IMR-90 (cell line): ENCODE measurements at regions not wholly inside any gene's neighbourhood (a gene's known extent, or its start where the extent isn't known, plus 50 kb on each side); places are given as distances from the start of the nearest gene placed in this dataset.
A peak's percentile ranks its signal among the peaks of the same experiment; 100 is the strongest.

Source experiments
- ATAC-seq: fragments of 200-7000 bp; cut with Tn5 transposase; 2 replicates; pipeline ENCODE4 v1.9.1; 2020; ENCODE audit warnings: low read depth, mild to moderate bottlenecking, moderate library complexity
- BruUV-seq: library from RNA; stranded (reverse); fragments of 400-500 nt; replicated peaks from 2 replicates; lab custom pipeline; 2021; lab: Mats Ljungman, UMichigan
- CTCF ChIA-PET: fragments of 300-600 bp; formaldehyde crosslinking; extraction: SDS; loops from one replicate; lab custom pipeline; 2021; ENCODE audit warnings: antibody characterized with exemption; lab: Yijun Ruan, JAX
- POLR2A ChIA-PET: fragments of 300-600 bp; sonication (Branson Sonifier 250); formaldehyde crosslinking; loops from one replicate; lab custom pipeline; 2022; ENCODE audit warnings: antibody characterized with exemption; ENCODE audit not compliant: unreplicated experiment; lab: Charles Lee
- DNase-seq: peaks from one replicate; pipeline ENCODE4 v3.0.0; 2013
- H2AFZ ChIP-seq: replicated peaks from 2 replicates; pipeline ENCODE3; 2013; ENCODE audit warnings: low read length, mild to moderate bottlenecking; ENCODE audit not compliant: poor library complexity
- H2AK5ac ChIP-seq: 2 replicates; pipeline ENCODE4 v1.6.1; 2013; ENCODE audit warnings: low read depth, low read length, inconsistent platforms
- H2AK9ac ChIP-seq: replicated peaks from 2 replicates; pipeline ENCODE3; 2013; ENCODE audit warnings: mild to moderate bottlenecking, low read depth, low read length, moderate library complexity; ENCODE audit not compliant: poor library complexity
- H2BK120ac ChIP-seq: 2 replicates; pipeline ENCODE4 v1.6.1; 2013; ENCODE audit warnings: low read depth, low read length, inconsistent platforms
- H2BK15ac ChIP-seq: 3 replicates; pipeline ENCODE4 v1.6.1; 2013; ENCODE audit warnings: low read depth, low read length, inconsistent platforms
- H2BK20ac ChIP-seq: 2 replicates; pipeline ENCODE4 v1.6.1; 2013; ENCODE audit warnings: low read depth, mild to moderate bottlenecking, inconsistent platforms, low read length, moderate library complexity
- H2BK5ac ChIP-seq: 2 replicates; pipeline ENCODE4 v1.6.1; 2013; ENCODE audit warnings: mild to moderate bottlenecking, low read depth, low read length, inconsistent platforms; ENCODE audit not compliant: poor library complexity, severe bottlenecking
- H3K14ac ChIP-seq: replicated peaks from 2 replicates; pipeline ENCODE4 v1.6.1; 2013; ENCODE audit warnings: low read depth, low read length, inconsistent platforms
- H3K18ac ChIP-seq: 2 replicates; pipeline ENCODE4 v1.6.1; 2013; ENCODE audit warnings: low read depth, low read length, control low read depth
- H3K23ac ChIP-seq: 2 replicates; pipeline ENCODE4 v1.6.1; 2013; ENCODE audit warnings: low read depth, low read length, inconsistent platforms
- H3K27ac ChIP-seq: 2 replicates; pipeline ENCODE4 v1.5.1; 2013; ENCODE audit warnings: mild to moderate bottlenecking, control low read depth, low read length; ENCODE audit not compliant: insufficient read depth
- H3K27me3 ChIP-seq: 2 replicates; pipeline ENCODE4 v1.6.1; 2013; ENCODE audit warnings: low read length; ENCODE audit not compliant: control insufficient read depth, insufficient read depth
- H3K36me3 ChIP-seq: 2 replicates; pipeline ENCODE4 v1.6.1; 2013; ENCODE audit warnings: low read length, mixed read lengths; ENCODE audit not compliant: control insufficient read depth, insufficient read depth
- H3K4ac ChIP-seq: 2 replicates; pipeline ENCODE4 v1.6.1; 2013; ENCODE audit warnings: low read depth, low read length, inconsistent platforms
- H3K4me1 ChIP-seq: 2 replicates; pipeline ENCODE4 v1.6.1; 2013; ENCODE audit warnings: low read length, mixed read lengths; ENCODE audit not compliant: control insufficient read depth, insufficient read depth
- H3K4me2 ChIP-seq: 2 replicates; pipeline ENCODE4 v1.6.1; 2013; ENCODE audit warnings: low read depth, mild to moderate bottlenecking, control low read depth, low read length, moderate library complexity
- H3K4me3 ChIP-seq: 2 replicates; pipeline ENCODE4 v1.5.1; 2013; ENCODE audit warnings: low read depth, mild to moderate bottlenecking, control low read depth, low read length, moderate library complexity; ENCODE audit not compliant: insufficient read depth
- H3K56ac ChIP-seq: 2 replicates; pipeline ENCODE4 v1.6.1; 2013; ENCODE audit warnings: low read length, inconsistent platforms; ENCODE audit not compliant: insufficient read depth; ENCODE audit errors: extremely low read depth
- H3K79me1 ChIP-seq, 2 experiments: 2 replicates each; pipeline ENCODE4 v1.6.1; 2013; ENCODE audit warnings: low read length in 2 of 2, inconsistent platforms in 1 of 2, low read depth in 1 of 2
- H3K9ac ChIP-seq: 2 replicates; pipeline ENCODE4 v1.6.1; 2013; ENCODE audit warnings: low read depth, low read length, control low read depth
- H3K9me1 ChIP-seq: 2 replicates; pipeline ENCODE4 v1.6.1; 2013; ENCODE audit warnings: low read length, inconsistent platforms; ENCODE audit not compliant: insufficient read depth
- H3K9me3 ChIP-seq: 2 replicates; pipeline ENCODE4 v1.6.1; 2013; ENCODE audit warnings: low read length; ENCODE audit not compliant: control insufficient read depth, insufficient read depth
- H4K20me1 ChIP-seq: 2 replicates; pipeline ENCODE4 v1.6.1; 2013; ENCODE audit warnings: low read length, inconsistent platforms; ENCODE audit not compliant: insufficient read depth
- H4K5ac ChIP-seq: 2 replicates; pipeline ENCODE4 v1.6.1; 2013; ENCODE audit warnings: mild to moderate bottlenecking, low read depth, low read length, control low read depth
- H4K8ac ChIP-seq, 2 experiments: 2 replicates each; pipeline ENCODE4 v1.6.1; 2013; ENCODE audit warnings: low read depth in 2 of 2, low read length in 2 of 2, control low read depth in 1 of 2, inconsistent platforms in 1 of 2
- H4K91ac ChIP-seq: 2 replicates; pipeline ENCODE4 v1.6.1; 2013; ENCODE audit warnings: low read depth, low read length, inconsistent platforms; ENCODE audit not compliant: insufficient read depth
- CHD1 ChIP-seq: IDR thresholded peaks from 2 replicates; pipeline ENCODE4 v1.6.1; 2012; ENCODE audit warnings: low read depth, low read length, improper control_type of control experiment
- MAZ ChIP-seq: IDR thresholded peaks from 2 replicates; pipeline ENCODE4 v1.6.1; 2012; ENCODE audit warnings: low read depth, mild to moderate bottlenecking, low read length, improper control_type of control experiment, moderate library complexity, borderline replicate concordance
- WGBS, 2 experiments: methylation state at CpG; one replicate each; pipeline versions ENCODE4 v1.1.5 to v1.1.7; 2013; ENCODE audit warnings: missing lambda C conversion rate in 2 of 2; ENCODE audit not compliant: insufficient read length in 1 of 2; ENCODE audit errors: extremely low coverage in 2 of 2; 5-methylcytosine and 5-hydroxymethylcytosine counted together
- dilution Hi-C: fragments of 300-500 bp; cut with HindIII; formaldehyde crosslinking; loops from one replicate; pipeline ENCODE4 v1.14.3; 2018; ENCODE audit warnings: low sequenced_read_pairs; ENCODE audit not compliant: unreplicated experiment
- in situ Hi-C: fragments of 300-500 bp; cut with MboI; formaldehyde crosslinking; loops from 3 replicates; pipeline ENCODE4 v1.14.3; 2019; ENCODE audit warnings: low sequenced_read_pairs, inconsistent platforms, mixed read lengths
- intact Hi-C: fragments of 100-400 bp; cut with micrococcal nuclease; formaldehyde crosslinking; loops from 2 replicates; pipeline ENCODE4 v1.10.0; 2022

- Histone ChIP-seq H2AFZ (no peak overlapping the region), H3K79me1 (no peaks in the 10 kb centered on the region), H2BK15ac (no peak overlapping the region), H3K23ac (no peak overlapping the region), H3K4me1 (no peaks in the 10 kb centered on the region), H3K36me3 (no peaks in the 10 kb centered on the region), H3K27me3 (no peaks in the 10 kb centered on the region), H3K27ac (no peak overlapping the region), H4K91ac (no peak overlapping the region), H4K5ac (no peak overlapping the region), H3K56ac (no peak overlapping the region), H3K4me3 (no peak overlapping the region), H4K8ac (no peak overlapping the region), H3K18ac (no peak overlapping the region), H3K14ac (no peak overlapping the region), H3K9ac (no peak overlapping the region), H2AK5ac (no peak overlapping the region), H3K9me1 (no peaks in the 10 kb centered on the region), H2BK120ac (no peak overlapping the region), H2BK5ac (no peak overlapping the region), H4K20me1 (no peaks in the 10 kb centered on the region), H2BK20ac (no peak overlapping the region), H3K4ac (no peak overlapping the region), H3K4me2 (no peak overlapping the region), H3K9me3 (no peaks in the 10 kb centered on the region), H2AK9ac (no peak overlapping the region)
- WGBS, 2 experiments = no CpG with 5 or more reads among the region's 2 CpGs
- BruUV-seq = no TSS peak
- peak; percentile 88 for DNase-seq
- intact Hi-C loops = no loop called here
- ATAC-seq = peak; percentile 54
- CTCF ChIA-PET = no interaction called here
- in situ Hi-C loops = no loop called here
- POLR2A ChIA-PET = interaction anchor here (0.6 kb wide), 1 partner anchor 407 kb away, joined by 5 read pairs; no protein-coding TSS in a partner anchor
- dilution Hi-C loops = no loop called here
- TF ChIP-seq CHD1 = no peak
- TF ChIP-seq MAZ = peak; percentile 39; the same call in 1 of the 2 replicates
Observed at GRCh38 chr6:80767808-80768207, 661.3 kb downstream of the BCKDHB start.
